ENCODE measurements at regions not wholly inside any gene's neighbourhood (a gene's known extent, or its start where the extent isn't known, plus 50 kb on each side); places are given as distances from the start of the nearest gene placed in this dataset.

GRCh38 chr5:125541085-125541484 lies 794.6 kb upstream of the ZNF608 start:
- TF ChIP-seq CTCF (conservative IDR thresholded peaks at IDR 0.05; ENCODE audit: low read length) (no peak), EZH2phosphoT487 (IDR thresholded peaks at IDR 0.05; ENCODE audit: borderline replicate concordance, low read depth, low read length) (no peak)
